ENCODE measurements at regions not wholly inside any gene's neighbourhood (a gene's known extent, or its start where the extent isn't known, plus 50 kb on each side); places are given as distances from the start of the nearest gene placed in this dataset.

DNA sequence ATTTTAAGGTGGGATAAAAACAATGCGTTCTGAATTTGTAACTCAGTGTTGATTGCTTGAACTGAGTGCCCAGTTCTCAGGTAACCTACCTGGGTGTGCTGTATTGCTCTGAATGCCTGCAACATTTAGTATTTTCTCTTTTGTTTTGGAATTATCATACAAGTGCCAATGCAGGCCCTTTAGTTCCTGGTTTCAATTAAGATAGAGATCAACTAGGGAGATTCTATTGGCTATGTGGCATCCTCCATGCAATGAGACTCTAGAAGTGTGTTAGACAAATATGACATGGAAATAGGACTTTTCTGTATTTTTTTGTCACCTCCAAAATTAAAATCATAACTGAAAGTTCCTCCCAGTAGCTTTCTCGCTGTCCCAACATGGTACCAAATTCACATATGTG lies 438.7 kb upstream of the IGFBP7 start:
- intact Hi-C loops (cut with DNase I), result no loop called here
- ATAC-seq (no peak), DNase-seq (no peak)
- H3K27me3 ChIP-seq, result no peaks in the 10 kb centered on the region
- no peaks in the 10 kb centered on the region for H3K36me3 ChIP-seq
- no peaks in the 10 kb centered on the region for H3K9me3 ChIP-seq
- no peak overlapping the region for H3K27ac ChIP-seq
- H3K4me1 ChIP-seq, result no peaks in the 10 kb centered on the region
- no peak overlapping the region for H3K4me3 ChIP-seq
- TF ChIP-seq, protein P1, sequence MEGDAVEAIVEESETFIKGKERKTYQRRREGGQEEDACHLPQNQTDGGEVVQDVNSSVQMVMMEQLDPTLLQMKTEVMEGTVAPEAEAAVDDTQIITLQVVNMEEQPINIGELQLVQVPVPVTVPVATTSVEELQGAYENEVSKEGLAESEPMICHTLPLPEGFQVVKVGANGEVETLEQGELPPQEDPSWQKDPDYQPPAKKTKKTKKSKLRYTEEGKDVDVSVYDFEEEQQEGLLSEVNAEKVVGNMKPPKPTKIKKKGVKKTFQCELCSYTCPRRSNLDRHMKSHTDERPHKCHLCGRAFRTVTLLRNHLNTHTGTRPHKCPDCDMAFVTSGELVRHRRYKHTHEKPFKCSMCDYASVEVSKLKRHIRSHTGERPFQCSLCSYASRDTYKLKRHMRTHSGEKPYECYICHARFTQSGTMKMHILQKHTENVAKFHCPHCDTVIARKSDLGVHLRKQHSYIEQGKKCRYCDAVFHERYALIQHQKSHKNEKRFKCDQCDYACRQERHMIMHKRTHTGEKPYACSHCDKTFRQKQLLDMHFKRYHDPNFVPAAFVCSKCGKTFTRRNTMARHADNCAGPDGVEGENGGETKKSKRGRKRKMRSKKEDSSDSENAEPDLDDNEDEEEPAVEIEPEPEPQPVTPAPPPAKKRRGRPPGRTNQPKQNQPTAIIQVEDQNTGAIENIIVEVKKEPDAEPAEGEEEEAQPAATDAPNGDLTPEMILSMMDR (IDR thresholded peaks at IDR 0.05), result no peak

DNA sequence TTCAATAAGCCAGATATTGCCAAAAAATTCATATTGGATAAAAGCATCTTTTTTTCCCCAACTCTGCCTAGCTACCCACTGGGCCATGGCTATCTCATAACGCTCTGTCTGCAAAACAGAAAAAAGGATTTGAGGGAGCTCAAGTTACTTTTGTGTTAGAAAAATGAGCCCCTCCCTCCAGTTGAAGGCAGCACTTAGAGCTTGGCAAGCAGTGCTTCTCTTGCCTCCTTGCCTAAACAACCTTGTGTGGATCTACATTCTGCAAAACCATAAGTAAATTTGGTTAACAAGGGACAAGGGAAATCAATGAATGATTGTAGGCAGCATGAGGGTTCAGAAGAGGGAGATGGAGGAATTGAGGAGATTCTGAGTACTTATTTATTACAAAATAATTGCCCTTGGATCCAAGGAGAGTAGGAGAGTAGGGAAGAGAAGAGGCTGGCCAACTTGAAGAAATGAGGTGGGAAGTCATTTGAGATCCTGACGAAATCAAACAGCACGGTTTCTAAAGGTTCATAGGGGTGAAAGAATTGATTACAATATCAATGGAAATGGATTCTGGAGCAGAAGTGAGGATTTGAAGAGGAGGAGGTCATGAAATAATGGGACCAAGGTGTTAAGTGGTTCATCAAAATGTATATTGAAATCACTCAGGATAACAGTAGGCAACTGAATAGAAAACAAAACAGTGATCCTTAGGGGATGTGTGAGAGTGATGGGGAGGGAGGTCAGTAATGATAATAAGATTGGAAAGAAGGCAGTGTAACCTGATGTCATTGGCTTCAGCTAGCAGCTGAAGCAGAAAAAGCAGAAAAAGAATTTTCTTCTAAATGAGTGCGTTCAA lies 434.8 kb upstream of the IGFBP7 start:
- no peaks in the 10 kb centered on the region for H3K4me1 ChIP-seq
- DNase-seq (no peak), ATAC-seq (no peak)
- H3K9me3 ChIP-seq, result no peaks in the 10 kb centered on the region
- H3K27me3 ChIP-seq, result no peaks in the 10 kb centered on the region
- intact Hi-C loops (cut with DNase I), result no loop called here
- TF ChIP-seq, protein P1 (IDR thresholded peaks at IDR 0.05), result no peak
- H3K27ac ChIP-seq, result no peak overlapping the region
- no peak overlapping the region for H3K4me3 ChIP-seq
- H3K36me3 ChIP-seq, result no peaks in the 10 kb centered on the region

DNA sequence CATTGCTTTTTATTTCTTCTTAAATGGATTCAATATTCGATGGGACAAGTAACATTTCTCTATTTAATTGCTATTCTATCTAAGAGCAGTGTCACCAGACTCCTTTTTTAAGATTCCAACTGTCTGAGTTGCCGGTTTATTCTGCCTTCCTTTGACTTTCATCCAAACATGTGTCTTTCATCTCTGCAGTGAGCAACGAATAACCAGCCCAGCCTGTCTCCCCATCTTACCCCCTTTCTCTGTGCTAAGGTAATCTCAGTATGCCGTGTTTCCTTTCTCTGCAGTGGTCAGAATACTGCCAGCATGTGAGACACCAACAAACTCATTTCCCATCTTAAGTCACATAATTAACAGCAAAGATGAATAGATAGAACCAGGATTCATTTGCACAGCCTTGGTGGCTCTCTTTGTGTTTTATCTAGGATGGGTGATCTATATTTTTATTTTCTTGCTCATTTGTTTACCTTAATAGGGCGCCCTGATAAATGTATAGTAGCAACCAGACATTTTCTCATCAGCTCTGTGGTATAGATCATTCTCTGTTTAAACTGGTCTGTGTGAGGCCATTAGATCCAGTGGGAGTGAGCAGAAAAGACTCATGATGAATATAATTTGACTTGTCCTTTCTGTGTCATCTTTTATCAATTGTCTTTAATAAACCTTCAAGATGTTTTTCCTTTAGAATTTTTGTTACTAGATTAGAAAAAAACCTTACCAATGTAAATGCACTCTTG lies 394.8 kb upstream of the IGFBP7 start:
- DNase-seq (no peak), ATAC-seq (no peak)
- intact Hi-C loops (cut with DNase I), result no loop called here
- Histone ChIP-seq H3K27ac (no peak overlapping the region), H3K9me3 (no peaks in the 10 kb centered on the region), H3K4me1 (no peaks in the 10 kb centered on the region), H3K4me3 (no peak overlapping the region), H3K27me3 (no peaks in the 10 kb centered on the region), H3K36me3 (no peaks in the 10 kb centered on the region)
- TF ChIP-seq, protein P1 (IDR thresholded peaks at IDR 0.05), result no peak

DNA sequence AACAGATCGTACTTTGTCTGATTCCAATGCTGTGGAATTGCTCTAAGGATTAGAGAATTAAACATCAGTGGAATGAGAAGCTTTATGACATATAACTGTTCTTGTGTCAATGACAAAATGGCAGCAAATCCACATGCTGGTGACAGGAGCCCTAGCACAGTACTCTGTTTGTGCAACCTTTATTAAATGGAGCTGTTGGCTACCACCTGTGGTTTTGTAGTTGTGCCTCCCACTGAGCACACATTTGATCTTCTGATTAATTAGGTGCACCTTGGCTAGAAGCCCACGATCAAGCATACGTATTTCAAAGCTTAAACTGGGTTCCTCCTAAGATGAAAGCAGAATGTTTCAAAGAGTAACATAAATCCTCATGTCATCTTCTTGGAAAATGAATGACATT lies 394.0 kb upstream of the IGFBP7 start:
- Histone ChIP-seq H3K4me1 (no peaks in the 10 kb centered on the region), H3K36me3 (no peaks in the 10 kb centered on the region), H3K27ac (no peak overlapping the region), H3K4me3 (no peak overlapping the region), H3K9me3 (no peaks in the 10 kb centered on the region), H3K27me3 (no peaks in the 10 kb centered on the region)
- intact Hi-C loops (cut with DNase I), result no loop called here
- DNase-seq (no peak), ATAC-seq (no peak)
- TF ChIP-seq, protein P1 (IDR thresholded peaks at IDR 0.05), result no peak

DNA sequence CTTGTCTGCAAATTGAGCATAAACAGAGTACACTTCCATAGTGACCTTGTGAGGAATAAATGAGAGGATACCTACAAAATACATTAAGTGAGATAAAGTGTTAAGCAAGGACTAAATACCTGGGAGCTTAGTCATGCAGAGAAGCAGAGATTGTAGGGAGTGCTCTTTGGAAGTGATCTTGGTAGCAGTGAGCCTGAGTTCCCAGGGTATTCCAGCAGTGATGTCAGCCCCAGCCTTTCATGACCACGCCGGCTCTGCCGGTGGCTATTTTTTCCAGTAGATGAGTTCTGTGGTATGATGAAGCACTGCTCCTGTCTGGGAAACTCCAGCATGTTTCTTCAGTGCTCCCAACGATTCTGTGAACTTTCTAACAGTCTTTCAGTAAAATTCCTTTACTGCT lies 391.5 kb upstream of the IGFBP7 start:
- intact Hi-C loops (cut with DNase I), result no loop called here
- H3K27ac ChIP-seq, result no peak overlapping the region

More for the DNA sequence above, 391.5 kb upstream of the IGFBP7 start:
- Histone ChIP-seq H3K36me3 (no peaks in the 10 kb centered on the region), H3K4me1 (no peaks in the 10 kb centered on the region), H3K9me3 (no peaks in the 10 kb centered on the region), H3K27me3 (no peaks in the 10 kb centered on the region), H3K4me3 (no peak overlapping the region)
- DNase-seq (peak in 2 of 4 donors; percentile 10 to 41), ATAC-seq (peak; percentile 57)
- TF ChIP-seq, protein P1 (IDR thresholded peaks at IDR 0.05), result no peak

Data from left lung (tissue), 4 donors.